ENCODE measurements at regions not wholly inside any gene's neighbourhood (a gene's known extent, or its start where the extent isn't known, plus 50 kb on each side); places are given as distances from the start of the nearest gene placed in this dataset.
"Not testable (repeated sequence)": the region's sequence is repeated elsewhere in the genome, so short reads cannot be mapped to it uniquely, and the experiment has no call there.

DNA sequence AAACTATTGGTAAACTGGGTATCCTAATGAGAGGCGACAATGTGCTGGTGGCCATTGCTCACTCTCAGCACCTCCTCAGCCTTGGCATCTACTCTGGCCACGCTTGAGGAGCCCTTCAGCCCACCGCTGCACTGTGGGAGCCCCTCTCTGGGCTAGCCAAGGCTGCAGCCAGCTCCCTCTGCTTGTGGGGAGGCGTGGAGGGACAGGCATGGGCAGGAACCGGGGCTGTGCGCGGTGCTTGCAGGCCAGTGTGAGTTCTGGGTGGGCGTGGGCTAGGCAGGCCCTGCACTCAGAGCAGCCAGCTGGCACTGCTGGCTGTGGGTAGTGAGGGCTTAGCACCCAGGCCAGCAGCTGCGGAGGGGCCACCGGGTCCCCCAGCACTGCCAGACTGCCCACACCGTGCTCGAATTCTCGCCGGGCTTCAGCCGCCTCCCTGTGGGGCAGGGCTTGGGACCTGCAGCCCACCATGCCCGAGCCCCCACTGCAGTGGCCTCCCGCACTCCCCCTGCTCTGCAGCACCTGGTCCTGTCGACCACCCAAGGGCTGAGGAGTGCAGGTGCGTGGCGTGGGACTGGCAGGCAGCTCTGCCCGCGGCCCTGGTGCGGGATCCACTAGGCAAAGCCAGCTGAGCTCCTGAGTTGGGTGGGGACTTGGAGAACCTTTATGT, 575.9 kb upstream of the ANO3 start:
- DNase-seq (ENCODE audit: low read depth, low spot score): no peak

GRCh38 chr11:25758145-25758661, 573.7 kb upstream of the ANO3 start:
- no peak for DNase-seq (ENCODE audit: low read depth, low spot score)

- no peak for DNase-seq (ENCODE audit: low read depth, low spot score)
Measured at GRCh38 chr11:25766332-25767015, 565.5 kb upstream of the ANO3 start.

DNA sequence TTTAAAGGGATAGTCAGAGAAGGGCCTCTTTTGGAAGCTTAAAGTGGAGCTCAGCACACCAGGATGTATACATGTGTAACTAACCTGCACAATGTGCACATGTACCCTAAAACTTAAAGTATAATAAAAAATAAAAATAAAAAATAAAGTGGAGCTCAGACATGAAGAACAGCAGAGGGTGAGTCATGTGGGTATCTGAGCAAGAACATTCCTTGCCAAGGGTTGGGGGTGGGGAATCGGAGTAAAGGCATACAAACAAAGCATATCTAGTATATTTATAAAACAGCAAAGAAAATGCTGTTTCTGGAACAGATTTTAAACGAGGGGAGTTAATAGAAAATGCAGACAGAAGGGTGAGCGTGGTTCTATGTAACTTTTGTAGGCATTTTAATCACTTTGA, 562.6 kb upstream of the ANO3 start:
- DNase-seq (ENCODE audit: low read depth, low spot score): no peak

- no peak for DNase-seq (ENCODE audit: low read depth, low spot score)
Measured at GRCh38 chr11:25771605-25772004, 560.3 kb upstream of the ANO3 start.

- no peak for DNase-seq (ENCODE audit: low read depth, low spot score)
Measured at GRCh38 chr11:25775603-25776002, 556.3 kb upstream of the ANO3 start.

- no peak for DNase-seq (ENCODE audit: low read depth, low spot score)
Measured at GRCh38 chr11:25776238-25776637, 555.7 kb upstream of the ANO3 start.

GRCh38 chr11:25777343-25777742, 554.6 kb upstream of the ANO3 start:
- no peak for DNase-seq (ENCODE audit: low read depth, low spot score)

- DNase-seq (ENCODE audit: low read depth, low spot score): no peak
Measured at GRCh38 chr11:25779033-25779432, 552.9 kb upstream of the ANO3 start.

GRCh38 chr11:25787416-25787815, 544.5 kb upstream of the ANO3 start:
- DNase-seq (ENCODE audit: low read depth, low spot score): no peak

DNA sequence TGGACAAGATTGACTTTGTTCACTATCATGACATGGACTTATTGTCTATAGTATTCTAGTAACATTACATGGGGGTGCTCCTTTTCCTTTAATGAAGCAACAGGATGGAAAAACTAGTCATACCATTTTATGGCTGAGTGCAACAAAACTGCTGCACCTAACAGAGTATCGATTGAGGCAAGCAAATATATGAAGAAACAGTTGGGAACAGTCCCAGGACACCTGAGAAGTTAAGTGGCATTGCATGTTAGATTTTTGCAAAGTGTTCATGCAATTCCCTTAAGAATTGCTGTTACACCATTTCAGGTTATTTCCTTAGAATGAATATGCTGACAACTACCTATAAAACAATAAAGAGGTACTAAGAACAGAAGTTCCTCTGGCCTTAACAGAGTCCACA, 541.5 kb upstream of the ANO3 start:
- DNase-seq (ENCODE audit: low read depth, low spot score): no peak

GRCh38 chr11:25793637-25794036, 538.3 kb upstream of the ANO3 start:
- no peak for DNase-seq (ENCODE audit: low read depth, low spot score)

GRCh38 chr11:25794804-25795203, 537.1 kb upstream of the ANO3 start:
- no peak for DNase-seq (ENCODE audit: low read depth, low spot score)

DNA sequence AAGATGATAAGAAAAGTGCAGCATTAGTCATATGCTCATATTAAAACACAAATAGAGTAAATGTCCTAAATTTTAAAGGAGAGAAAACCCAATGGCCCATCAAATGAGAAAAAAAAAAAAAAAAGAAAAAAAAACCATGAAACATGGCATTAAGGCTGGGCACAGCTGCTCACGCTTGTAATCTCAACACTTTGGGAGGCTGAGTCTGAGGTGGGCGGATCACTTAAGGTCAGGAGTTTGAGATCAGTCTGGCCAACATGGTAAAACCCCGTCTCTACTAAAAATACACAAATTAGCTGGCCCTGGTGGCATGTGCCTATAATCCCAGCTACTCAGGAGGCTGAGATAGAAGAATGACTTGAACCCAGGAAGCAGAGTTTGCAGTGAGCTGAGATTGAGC, 515.5 kb upstream of the ANO3 start:
- DNase-seq (ENCODE audit: low read depth, low spot score): no peak

DNA sequence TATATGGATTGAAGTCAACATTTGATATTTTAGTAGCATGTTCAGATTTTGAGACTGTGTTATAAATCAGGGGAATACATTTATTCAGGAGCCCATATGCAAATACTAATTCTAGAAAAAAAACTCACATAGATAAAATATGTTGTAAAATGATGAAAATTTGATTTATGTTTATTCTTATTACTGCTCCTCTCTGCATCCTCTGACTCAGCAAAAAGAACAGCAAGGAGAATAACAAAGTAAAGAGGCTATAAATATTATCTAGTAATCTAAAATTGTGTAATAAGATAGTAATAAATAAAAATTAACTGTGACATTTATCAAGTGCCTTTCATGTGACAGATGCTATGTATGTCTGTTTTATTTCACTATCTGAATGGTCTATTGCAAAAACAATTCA, 507.2 kb upstream of the ANO3 start:
- DNase-seq (ENCODE audit: low read depth, low spot score): no peak

GRCh38 chr11:25831485-25831884, 500.4 kb upstream of the ANO3 start:
- not testable (repeated sequence) for DNase-seq (ENCODE audit: low read depth, low spot score)

DNA sequence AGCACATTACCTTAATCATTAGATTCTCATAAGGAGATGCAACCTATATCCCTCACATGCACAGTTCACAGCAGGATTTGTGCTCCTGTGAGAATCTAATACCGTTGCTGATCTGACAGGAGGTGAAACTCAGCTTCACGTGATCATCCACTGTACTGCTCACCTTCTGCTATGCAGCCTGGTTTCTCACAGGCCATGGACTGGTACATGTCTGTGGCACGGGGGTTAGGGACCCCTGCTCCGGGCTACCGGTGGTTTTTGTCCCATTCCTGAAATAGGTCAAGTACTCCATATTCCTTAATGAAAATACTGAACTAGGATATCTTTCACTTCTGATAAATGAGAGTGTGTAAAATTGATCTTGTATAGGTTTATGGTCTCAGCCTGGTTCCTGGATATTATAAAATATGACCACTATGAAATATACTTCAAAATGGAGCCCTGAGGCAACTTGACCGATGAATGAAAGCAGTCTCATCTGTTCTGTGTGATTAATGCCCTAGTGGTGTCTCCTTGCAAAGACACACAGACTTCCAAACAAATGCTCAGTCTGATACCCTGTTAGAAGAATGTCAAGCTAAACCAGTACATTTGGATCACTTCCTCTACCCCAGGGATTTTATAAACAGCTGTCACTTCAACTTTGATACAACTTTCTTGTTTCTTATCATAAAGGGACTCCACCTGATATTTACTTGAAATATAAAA, 492.9 kb upstream of the ANO3 start:
- no peak for DNase-seq (ENCODE audit: low read depth, low spot score)

DNA sequence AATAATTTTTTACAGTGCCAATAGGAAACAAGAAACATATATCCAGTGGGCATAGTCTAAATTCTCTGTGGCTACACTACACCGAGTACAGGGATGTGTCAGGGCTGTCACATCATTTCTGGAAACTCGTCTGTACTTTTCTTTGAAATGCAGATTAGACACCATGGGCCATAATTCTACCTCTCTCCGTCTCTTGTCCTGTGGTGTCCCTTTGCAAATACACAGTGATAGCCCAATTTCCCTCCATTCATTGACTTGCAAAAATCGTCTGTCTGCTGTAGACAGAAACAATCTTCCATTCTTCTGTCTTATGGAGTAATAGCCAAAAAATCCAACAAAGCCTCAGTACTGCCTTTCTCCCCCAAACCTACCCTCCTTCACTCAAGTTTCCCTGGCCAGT, 487.1 kb upstream of the ANO3 start:
- DNase-seq (ENCODE audit: low read depth, low spot score): no peak

GRCh38 chr11:25855916-25856315, 476.0 kb upstream of the ANO3 start:
- no peak for DNase-seq (ENCODE audit: low read depth, low spot score)

GRCh38 chr11:25859776-25860175, 472.2 kb upstream of the ANO3 start:
- DNase-seq (ENCODE audit: low read depth, low spot score): no peak

DNA sequence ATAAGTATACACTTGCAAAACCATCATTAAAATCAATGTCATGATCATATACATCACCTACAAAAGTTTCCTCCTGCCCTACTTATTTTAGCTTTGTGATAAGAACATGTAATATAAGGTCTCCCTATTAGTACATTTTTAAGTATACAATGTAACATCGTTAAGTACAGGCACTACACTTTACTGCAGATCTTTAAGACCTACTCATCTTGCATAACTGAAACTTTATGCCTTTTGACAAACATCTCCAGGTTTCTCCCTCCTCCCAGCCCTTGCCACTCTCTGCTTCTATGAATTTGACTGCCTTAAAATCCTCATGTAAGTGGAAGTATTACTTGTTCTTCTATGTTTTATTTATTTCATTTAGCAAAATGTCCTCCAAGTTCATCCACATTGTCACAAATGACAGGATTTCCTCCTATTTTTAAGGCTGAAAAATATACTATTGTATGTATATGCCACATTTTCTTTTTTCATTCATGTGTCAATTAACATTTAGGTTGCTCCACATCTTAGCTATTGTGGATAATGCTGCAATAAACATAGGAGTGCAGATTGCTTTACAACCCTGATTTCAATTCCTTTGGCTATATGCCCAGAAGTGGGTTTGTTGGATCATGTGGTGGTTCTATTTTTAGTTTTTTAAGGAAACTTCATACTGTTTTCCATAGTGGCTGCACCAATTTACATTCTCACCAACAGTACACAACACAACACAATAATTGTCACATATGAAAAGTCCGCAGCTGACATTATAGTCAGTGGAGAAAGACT, 471.1 kb upstream of the ANO3 start:
- peak; percentile 17 for DNase-seq (ENCODE audit: low read depth, low spot score)

DNA sequence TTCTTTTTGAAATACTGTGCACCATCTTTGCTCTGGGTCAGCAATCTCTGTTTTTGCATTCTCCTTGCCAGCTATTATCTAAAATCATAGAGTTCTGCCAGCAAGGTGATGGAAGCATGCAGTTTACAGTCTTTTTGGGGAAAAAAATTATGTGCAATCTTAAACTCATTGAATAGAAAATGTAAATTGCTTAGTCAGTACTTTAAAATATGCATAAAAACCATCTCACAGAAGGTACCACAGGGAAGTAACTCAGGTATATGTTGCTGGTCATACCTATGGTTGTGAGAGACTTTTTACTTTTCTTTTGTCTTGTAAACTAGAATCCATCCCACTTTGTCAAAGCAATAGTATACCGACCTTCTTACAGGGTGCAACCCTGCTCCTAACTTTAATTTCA, 469.8 kb upstream of the ANO3 start:
- DNase-seq (ENCODE audit: low read depth, low spot score): no peak

All from brain pericyte (primary cell).